GM13977 (cell line): ENCODE measurements at regions not wholly inside any gene's neighbourhood (a gene's known extent, or its start where the extent isn't known, plus 50 kb on each side); places are given as distances from the start of the nearest gene placed in this dataset.

Experiments used
- DNase-seq: peaks from one replicate; pipeline ENCODE4 v3.0.0; 2012; ENCODE audit warnings: low spot score
- in situ Hi-C: fragments of 300-500 bp; cut with MboI; formaldehyde crosslinking; loops from one replicate; pipeline ENCODE4 v1.12.0; 2022; ENCODE audit warnings: low sequenced_read_pairs, low pct_unique_long_range_greater_than_20kb, mixed read lengths, inconsistent platforms; ENCODE audit not compliant: unreplicated experiment
- TF ChIP-seq, protein P1 (sequence below): IDR thresholded peaks from 2 replicates; pipeline ENCODE4 v1.5.1; 2012; ENCODE audit warnings: mild to moderate bottlenecking, control low read depth; ENCODE audit not compliant: insufficient read depth; ENCODE audit errors: extremely low read depth, missing control alignments

DNA sequence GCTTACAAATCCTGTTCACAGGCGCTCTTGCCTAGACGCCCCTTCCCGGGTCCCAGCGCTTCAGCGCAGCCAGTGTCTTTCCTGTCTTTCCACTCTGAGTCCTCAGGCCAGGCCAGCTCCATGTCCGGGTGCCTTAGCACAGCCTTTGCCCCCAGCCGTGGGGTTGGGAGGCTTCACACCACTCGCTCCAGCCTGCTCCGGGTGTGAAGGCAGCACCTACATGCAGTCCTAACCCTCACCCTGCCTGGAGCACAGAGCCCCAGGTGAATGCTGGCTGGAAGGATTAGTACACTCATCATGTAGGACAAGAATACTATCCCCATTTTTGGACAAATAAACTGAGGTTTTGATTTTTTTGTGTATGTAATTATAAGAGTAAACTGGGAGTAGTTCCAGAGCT lies 81.7 kb upstream of the TMEM72 start:
- in situ Hi-C loops: no loop called here

DNA sequence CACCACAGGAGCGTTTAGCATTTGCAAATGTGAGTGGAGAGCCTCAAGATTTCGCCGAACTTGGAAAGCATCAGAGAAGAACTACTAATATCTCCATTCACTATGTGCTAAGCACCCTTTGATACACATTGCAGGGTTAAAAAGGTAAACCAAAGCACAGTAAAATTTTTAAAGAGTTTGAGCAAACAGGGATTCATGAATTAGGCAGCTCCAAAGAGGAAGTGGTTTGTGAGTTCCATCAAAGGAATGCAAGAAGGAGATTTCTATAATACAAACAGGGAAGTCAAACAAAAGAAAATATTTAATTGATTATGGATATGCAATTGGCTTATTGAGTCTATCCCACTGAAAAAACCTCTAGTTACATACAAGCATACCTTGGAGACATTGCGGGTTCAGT lies 81.1 kb upstream of the TMEM72 start:
- TF ChIP-seq, protein P1, sequence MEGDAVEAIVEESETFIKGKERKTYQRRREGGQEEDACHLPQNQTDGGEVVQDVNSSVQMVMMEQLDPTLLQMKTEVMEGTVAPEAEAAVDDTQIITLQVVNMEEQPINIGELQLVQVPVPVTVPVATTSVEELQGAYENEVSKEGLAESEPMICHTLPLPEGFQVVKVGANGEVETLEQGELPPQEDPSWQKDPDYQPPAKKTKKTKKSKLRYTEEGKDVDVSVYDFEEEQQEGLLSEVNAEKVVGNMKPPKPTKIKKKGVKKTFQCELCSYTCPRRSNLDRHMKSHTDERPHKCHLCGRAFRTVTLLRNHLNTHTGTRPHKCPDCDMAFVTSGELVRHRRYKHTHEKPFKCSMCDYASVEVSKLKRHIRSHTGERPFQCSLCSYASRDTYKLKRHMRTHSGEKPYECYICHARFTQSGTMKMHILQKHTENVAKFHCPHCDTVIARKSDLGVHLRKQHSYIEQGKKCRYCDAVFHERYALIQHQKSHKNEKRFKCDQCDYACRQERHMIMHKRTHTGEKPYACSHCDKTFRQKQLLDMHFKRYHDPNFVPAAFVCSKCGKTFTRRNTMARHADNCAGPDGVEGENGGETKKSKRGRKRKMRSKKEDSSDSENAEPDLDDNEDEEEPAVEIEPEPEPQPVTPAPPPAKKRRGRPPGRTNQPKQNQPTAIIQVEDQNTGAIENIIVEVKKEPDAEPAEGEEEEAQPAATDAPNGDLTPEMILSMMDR: no peak
- in situ Hi-C loops: no loop called here
- no peak for DNase-seq

More for the DNA sequence above, 81.7 kb upstream of the TMEM72 start:
- TF ChIP-seq, protein P1: no peak
- DNase-seq: no peak

DNA sequence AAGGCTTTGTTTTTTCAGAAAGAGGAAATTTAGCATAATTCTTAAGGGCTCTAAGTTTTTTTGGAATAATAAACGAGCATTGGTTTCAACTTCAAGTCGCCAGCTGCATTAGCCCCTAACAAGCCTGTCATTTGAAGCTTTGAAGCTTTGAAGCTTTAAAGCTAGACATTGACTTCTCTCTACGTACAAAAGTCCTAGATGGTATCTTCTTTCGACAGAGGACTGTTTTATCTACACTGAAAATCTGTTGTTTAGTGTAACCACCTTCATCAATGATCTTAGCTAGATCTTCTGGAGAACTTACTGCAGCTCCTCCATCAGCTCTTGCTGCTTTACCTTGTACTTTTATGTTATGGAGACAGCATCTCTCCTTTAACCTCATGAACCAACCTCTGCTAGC lies 79.6 kb upstream of the TMEM72 start:
- DNase-seq: no peak
- TF ChIP-seq, protein P1: no peak
- in situ Hi-C loops: no loop called here

DNA sequence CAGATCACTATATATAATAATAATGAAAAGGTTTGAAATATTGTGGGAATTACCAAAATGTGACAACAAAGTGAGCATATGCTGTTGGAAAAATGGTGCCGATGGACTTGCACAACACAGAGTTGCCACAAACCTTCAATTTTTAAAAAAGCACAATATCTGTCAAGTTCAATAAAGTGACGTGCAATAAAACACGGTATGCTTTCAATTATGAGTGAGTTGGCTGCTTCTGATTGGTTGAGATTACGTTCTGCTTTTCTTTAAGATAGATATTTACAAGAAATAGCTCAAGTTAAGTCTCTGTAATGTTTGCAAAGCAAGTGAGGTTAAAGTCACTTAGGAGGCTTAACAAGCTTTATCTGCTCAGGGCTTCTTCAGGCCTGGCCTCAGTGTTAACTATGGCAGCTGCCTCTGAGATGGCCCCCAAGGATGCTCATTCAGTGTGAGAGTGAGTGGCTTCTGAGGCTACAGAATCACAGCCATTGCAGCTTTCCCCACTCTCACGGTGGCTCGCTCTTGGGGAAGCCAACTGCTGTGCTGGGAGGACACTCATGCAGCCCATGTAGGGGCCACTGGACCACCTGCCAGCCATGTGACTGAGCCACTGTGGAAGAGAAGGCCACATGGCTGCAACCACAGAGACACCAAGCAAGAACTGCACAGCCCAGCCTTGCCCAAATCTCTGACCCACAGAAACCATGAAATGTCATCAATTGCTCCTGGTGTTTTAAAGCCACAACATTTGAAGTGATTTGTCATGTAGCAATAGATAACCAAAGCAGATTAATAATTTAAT lies 78.3 kb upstream of the TMEM72 start:
- no peak for DNase-seq
- in situ Hi-C loops: no loop called here
- TF ChIP-seq, protein P1: no peak

DNA sequence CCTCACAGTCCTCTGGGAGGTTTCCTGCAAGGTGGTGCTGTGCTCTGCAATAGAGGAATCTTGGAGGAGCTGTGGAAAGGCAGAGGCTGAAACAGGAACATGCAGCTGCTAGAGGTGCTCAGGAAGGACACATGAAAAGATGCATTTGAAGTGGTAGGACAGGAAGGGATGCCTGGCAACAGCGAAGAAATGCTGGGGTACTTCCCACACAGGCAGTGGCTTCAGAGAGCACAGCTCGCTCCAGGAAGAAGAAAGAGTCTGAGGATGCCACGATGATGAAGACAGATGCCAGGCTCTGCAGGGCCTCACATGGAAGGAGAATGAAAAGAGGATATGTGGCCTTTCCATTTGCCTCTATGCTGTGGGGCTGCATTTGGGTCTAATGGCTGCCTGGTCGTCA lies 77.0 kb upstream of the TMEM72 start:
- in situ Hi-C loops: no loop called here
- no peak for DNase-seq
- TF ChIP-seq, protein P1: no peak

DNA sequence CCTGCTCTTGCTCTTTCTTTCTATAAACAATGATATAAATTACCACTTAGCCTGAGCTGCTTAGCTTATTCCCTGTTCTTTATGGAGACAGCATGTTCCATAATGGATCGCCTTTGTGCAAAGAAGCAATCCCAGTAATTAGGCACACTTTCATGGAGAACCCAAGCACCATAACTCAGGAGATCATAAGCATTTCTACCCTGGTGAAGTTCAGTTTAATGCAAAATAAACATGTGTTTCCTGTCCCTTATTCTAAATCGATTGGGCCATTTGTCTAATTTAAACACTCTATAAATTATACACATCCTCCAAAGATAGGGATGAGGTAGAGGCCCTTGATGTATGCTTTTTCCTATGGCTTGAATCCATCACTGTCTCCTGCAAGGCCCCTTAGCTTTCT lies 75.8 kb upstream of the TMEM72 start:
- in situ Hi-C loops: no loop called here
- TF ChIP-seq, protein P1: no peak
- DNase-seq: no peak
